ENCODE measurements at regions not wholly inside any gene's neighbourhood (a gene's known extent, or its start where the extent isn't known, plus 50 kb on each side); places are given as distances from the start of the nearest gene placed in this dataset.
A peak's percentile ranks its signal among the peaks of the same experiment; 100 is the strongest.

DNA sequence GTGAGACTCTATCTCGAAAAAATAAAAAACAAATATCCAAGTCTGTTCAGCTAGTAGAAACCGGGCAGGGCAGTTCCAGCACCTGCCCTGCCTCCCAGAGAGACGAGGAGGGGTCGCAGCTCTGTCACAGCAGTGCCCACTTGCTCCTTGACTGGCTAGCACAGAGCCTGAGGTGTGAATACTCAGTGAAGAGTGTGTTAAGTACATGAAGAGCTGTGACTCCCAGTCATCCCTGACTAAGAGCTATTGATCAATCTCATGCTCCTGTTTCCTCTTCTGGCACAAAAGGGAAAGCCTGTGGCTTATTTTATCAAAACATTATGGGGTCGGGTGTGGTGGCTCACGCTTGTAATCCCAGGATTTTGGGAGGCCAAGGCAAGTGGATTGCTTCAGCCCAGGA, 83.0 kb upstream of the FZD7 start:
- Histone ChIP-seq H3K27me3 (no peaks in the 10 kb centered on the region), H3K4me3 (no peak overlapping the region), H3K79me2 (no peaks in the 10 kb centered on the region), H3K9me2 (replicated peaks; ENCODE audit: insufficient read depth) (no peaks in the 10 kb centered on the region), H2AFZ (no peak overlapping the region), H3K4me2 (no peak overlapping the region), H3K9me3 (ENCODE audit: low read depth) (no peaks in the 10 kb centered on the region), H3K27ac (no peak overlapping the region), H3K36me3 (replicated peaks; ENCODE audit: insufficient read depth, low read depth) (no peaks in the 10 kb centered on the region), H4K20me1 (ENCODE audit: insufficient read depth, poor library complexity, severe bottlenecking) (no peaks in the 10 kb centered on the region), H3K4me1 (ENCODE audit: insufficient read depth) (peaks cover 8% of the 10 kb centered on the region)
- TF ChIP-seq EZH2 (IDR thresholded peaks at IDR 0.05; ENCODE audit: borderline replicate concordance) (no peak), EZH2phosphoT487 (IDR thresholded peaks at IDR 0.05; ENCODE audit: low read depth, severe bottlenecking, unreplicated experiment) (no peak)
- TF ChIP-seq, protein P1, sequence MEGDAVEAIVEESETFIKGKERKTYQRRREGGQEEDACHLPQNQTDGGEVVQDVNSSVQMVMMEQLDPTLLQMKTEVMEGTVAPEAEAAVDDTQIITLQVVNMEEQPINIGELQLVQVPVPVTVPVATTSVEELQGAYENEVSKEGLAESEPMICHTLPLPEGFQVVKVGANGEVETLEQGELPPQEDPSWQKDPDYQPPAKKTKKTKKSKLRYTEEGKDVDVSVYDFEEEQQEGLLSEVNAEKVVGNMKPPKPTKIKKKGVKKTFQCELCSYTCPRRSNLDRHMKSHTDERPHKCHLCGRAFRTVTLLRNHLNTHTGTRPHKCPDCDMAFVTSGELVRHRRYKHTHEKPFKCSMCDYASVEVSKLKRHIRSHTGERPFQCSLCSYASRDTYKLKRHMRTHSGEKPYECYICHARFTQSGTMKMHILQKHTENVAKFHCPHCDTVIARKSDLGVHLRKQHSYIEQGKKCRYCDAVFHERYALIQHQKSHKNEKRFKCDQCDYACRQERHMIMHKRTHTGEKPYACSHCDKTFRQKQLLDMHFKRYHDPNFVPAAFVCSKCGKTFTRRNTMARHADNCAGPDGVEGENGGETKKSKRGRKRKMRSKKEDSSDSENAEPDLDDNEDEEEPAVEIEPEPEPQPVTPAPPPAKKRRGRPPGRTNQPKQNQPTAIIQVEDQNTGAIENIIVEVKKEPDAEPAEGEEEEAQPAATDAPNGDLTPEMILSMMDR (IDR thresholded peaks at IDR 0.05; ENCODE audit: poor library complexity), result no peak
- no peak for DNase-seq (ENCODE audit: low spot score)
- 79% methylated on average over 6 of the region's 6 CpGs for WGBS (ENCODE audit: low lambda C conversion rate, missing lambda C conversion rate)

GRCh38 chr2:201952187-201952586, 81.5 kb upstream of the FZD7 start:
- Histone ChIP-seq H3K4me3 (no peak overlapping the region), H3K27me3 (no peaks in the 10 kb centered on the region), H4K20me1 (ENCODE audit: insufficient read depth, poor library complexity, severe bottlenecking) (no peaks in the 10 kb centered on the region), H3K79me2 (no peaks in the 10 kb centered on the region), H3K9me3 (ENCODE audit: low read depth) (no peaks in the 10 kb centered on the region), H3K36me3 (replicated peaks; ENCODE audit: insufficient read depth, low read depth) (no peaks in the 10 kb centered on the region), H2AFZ (no peak overlapping the region), H3K27ac (no peak overlapping the region), H3K9me2 (replicated peaks; ENCODE audit: insufficient read depth) (no peaks in the 10 kb centered on the region), H3K4me2 (no peak overlapping the region), H3K4me1 (ENCODE audit: insufficient read depth) (peaks cover 8% of the 10 kb centered on the region)
- WGBS (ENCODE audit: low lambda C conversion rate, missing lambda C conversion rate), result 56% methylated on average over 5 of the region's 5 CpGs
- TF ChIP-seq EZH2 (IDR thresholded peaks at IDR 0.05; ENCODE audit: borderline replicate concordance), result no peak
- TF ChIP-seq, protein P1 (IDR thresholded peaks at IDR 0.05; ENCODE audit: poor library complexity), result no peak
- no peak for TF ChIP-seq EZH2phosphoT487 (IDR thresholded peaks at IDR 0.05; ENCODE audit: low read depth, severe bottlenecking, unreplicated experiment)
- peak; percentile 41 for DNase-seq (ENCODE audit: low spot score)

DNA sequence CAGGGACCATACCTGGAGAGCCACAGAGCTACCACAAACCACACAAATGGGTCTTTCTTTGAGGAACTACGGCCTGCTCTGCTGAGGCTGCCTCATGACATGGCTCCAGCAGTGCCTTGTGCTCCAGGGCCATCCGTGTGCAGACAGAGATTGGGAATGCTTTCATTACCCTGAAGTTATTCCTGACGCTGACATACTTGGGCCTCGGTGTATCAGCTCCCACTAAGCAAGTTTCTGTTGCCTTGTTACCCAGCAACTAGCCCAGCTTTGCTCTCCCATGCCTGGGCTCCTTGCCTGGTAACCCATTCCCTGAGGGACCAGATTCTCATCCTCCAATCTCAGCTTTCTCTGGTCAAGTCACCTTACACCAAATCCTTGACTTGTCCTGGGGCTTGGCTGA, 80.3 kb upstream of the FZD7 start:
- Histone ChIP-seq H3K36me3 (replicated peaks; ENCODE audit: insufficient read depth, low read depth) (no peaks in the 10 kb centered on the region), H3K9me2 (replicated peaks; ENCODE audit: insufficient read depth) (no peaks in the 10 kb centered on the region), H3K4me2 (no peak overlapping the region), H2AFZ (no peak overlapping the region), H3K27ac (no peak overlapping the region), H3K4me1 (ENCODE audit: insufficient read depth) (peaks cover 8% of the 10 kb centered on the region), H3K4me3 (no peak overlapping the region), H3K9me3 (ENCODE audit: low read depth) (no peaks in the 10 kb centered on the region), H4K20me1 (ENCODE audit: insufficient read depth, poor library complexity, severe bottlenecking) (no peaks in the 10 kb centered on the region), H3K27me3 (no peaks in the 10 kb centered on the region), H3K79me2 (no peaks in the 10 kb centered on the region)
- WGBS (ENCODE audit: low lambda C conversion rate, missing lambda C conversion rate), result 88% methylated on average over 4 of the region's 4 CpGs
- TF ChIP-seq, protein P1 (IDR thresholded peaks at IDR 0.05; ENCODE audit: poor library complexity), result no peak
- TF ChIP-seq EZH2phosphoT487 (IDR thresholded peaks at IDR 0.05; ENCODE audit: low read depth, severe bottlenecking, unreplicated experiment) (no peak), EZH2 (IDR thresholded peaks at IDR 0.05; ENCODE audit: borderline replicate concordance) (no peak)
- DNase-seq (ENCODE audit: low spot score), result no peak

- H3K4me3 ChIP-seq, result no peak overlapping the region
- 79% methylated on average over 4 of the region's 4 CpGs for WGBS (ENCODE audit: low lambda C conversion rate, missing lambda C conversion rate)
- no peaks in the 10 kb centered on the region for H3K27me3 ChIP-seq
- TF ChIP-seq, protein P1 (IDR thresholded peaks at IDR 0.05; ENCODE audit: poor library complexity), result no peak
- TF ChIP-seq EZH2phosphoT487 (IDR thresholded peaks at IDR 0.05; ENCODE audit: low read depth, severe bottlenecking, unreplicated experiment), result no peak
- H3K36me3 ChIP-seq (replicated peaks; ENCODE audit: insufficient read depth, low read depth), result no peaks in the 10 kb centered on the region
- H3K9me2 ChIP-seq (replicated peaks; ENCODE audit: insufficient read depth), result no peaks in the 10 kb centered on the region
- no peak overlapping the region for H3K27ac ChIP-seq
- no peak overlapping the region for H3K4me2 ChIP-seq
- H4K20me1 ChIP-seq (ENCODE audit: insufficient read depth, poor library complexity, severe bottlenecking), result no peaks in the 10 kb centered on the region
- no peaks in the 10 kb centered on the region for H3K79me2 ChIP-seq
- H2AFZ ChIP-seq, result no peak overlapping the region
- H3K4me1 ChIP-seq (ENCODE audit: insufficient read depth), result peaks cover 8% of the 10 kb centered on the region
- no peak for DNase-seq (ENCODE audit: low spot score)
- H3K9me3 ChIP-seq (ENCODE audit: low read depth), result no peaks in the 10 kb centered on the region
Measured at GRCh38 chr2:201953880-201954279, 79.8 kb upstream of the FZD7 start.

Measured in hepatocyte (in vitro differentiated cells).